NCI-H1092 (cell line): ENCODE measurements at regions not wholly inside any gene's neighbourhood (a gene's known extent, or its start where the extent isn't known, plus 50 kb on each side); places are given as distances from the start of the nearest gene placed in this dataset.
"Not testable (repeated sequence)": the region's sequence is repeated elsewhere in the genome, so short reads cannot be mapped to it uniquely, and the experiment has no call there.

Experiments used
- DNase-seq: peaks from one replicate; lab custom pipeline; 2025; lab: John Stamatoyannopoulos, UW

DNA sequence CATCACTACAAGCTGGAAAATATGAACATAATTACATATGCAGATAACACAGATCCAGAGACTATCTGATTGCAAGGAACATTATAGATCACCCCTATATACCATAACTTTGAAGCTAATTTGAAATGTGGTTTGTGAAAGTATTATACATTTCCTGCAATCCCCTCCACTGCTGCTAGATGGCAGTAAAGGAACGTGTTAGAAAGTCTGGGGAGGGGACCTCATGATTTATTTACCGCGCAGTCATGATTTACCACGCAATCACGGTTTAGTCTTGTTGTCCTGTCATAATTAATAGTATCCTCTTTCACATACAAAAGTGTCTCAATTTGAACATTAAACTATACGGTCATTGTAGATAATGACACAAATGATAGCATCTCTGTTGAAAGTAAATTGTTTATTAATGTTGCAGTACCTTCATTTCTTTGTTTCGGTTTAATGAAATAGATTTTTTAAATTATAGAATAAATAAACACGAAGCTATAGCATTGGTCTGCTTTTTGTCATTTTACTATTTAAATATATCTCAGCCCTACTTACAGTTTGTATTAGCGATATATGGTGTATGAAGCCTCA is 145.3 kb upstream of the PRSS1 start:
- DNase-seq: peak; percentile 34

GRCh38 chr7:142602756-142603155 is 146.5 kb upstream of the PRSS1 start:
- no peak for DNase-seq

DNA sequence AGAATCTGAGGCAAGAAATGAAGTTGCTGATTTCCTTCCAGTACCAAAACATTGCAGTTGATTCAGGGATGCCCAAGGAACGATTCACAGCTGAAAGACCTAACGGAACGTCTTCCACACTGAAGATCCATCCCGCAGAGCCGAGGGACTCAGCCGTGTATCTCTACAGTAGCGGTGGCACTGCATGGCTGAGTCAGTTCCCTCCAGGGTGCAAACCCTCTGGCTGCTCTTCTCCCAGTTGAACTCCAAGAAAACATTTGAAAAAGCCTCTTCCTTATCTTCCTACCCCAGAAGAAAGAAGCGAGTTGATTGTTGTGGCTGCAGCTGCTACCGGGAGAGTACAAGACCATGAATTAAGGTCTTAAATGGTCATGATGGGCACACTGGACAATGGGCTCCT is 147.1 kb upstream of the PRSS1 start:
- DNase-seq: no peak

DNA sequence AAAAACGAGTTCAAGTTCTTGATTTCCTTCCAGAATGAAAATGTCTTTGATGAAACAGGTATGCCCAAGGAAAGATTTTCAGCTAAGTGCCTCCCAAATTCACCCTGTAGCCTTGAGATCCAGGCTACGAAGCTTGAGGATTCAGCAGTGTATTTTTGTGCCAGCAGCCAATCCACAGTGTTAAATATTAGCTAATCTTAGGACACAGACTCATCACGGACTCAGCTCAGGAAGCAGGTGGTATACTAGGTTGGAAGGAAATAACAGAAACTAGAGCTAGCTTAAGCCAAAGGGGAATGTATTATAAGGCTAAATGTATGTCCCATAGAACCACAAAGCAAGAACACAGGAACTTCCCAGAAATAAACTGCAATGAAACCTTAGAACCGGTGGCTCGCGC is 151.0 kb upstream of the PRSS1 start:
- no peak for DNase-seq

DNA sequence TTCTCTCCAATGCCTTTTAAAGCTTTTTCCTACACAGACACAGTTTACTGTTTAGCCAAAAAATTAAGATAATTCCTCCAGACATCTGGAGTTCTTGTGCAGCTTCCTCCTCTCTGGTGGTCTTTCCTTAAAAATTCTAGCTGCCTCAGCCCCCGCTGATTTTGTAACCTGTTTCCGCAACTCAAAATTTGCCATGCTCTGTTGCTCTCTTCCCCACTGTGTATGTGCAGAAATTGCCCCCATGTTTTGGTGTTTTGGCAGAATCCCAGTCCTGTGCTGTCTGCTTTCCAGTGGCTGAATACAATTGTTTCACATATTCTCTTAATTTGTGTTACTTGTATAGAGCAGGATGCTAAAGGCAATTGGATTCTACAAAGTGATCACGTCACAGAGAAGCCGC is 151.7 kb upstream of the PRSS1 start:
- no peak for DNase-seq

DNA sequence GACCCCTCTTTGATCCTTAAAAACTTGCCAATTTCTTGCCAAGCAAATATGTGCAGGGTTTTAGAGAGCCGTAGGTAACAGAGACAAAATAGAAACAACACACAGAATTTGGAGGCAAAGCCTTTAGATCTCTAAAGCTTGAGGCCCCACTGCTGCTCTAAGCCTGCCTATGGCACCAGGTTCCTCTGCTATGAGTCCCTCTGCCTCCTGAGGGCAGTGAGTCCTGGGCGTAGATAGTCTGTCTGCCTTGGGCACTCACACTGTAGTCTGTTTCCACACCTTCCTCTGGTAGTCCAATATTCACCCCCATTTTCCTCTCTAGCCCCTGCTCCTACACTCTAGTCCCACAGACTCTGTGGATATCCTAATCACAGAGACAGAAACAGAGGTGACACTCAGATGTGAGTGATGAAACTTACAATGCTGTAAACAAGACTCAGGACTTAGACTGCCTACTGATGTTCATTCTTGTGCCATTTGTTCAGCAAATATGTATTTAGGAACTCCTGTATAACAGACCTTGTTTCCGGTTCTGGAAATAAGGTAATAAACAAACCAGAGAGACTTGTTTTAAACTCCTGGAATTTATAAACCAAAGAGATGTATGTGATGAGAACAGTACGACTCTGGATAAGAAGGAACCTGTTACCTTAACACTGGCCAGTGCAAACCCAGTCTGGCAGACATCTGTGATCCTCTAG is 153.3 kb upstream of the PRSS1 start:
- DNase-seq: no peak

- no peak for DNase-seq
These were observed 155.2 kb upstream of the PRSS1 start for GRCh38 chr7:142594078-142594477.

GRCh38 chr7:142593106-142593505 is 156.2 kb upstream of the PRSS1 start:
- DNase-seq: no peak

- no peak for DNase-seq
These were observed 156.6 kb upstream of the PRSS1 start for GRCh38 chr7:142592664-142593063.

GRCh38 chr7:142592231-142592630 is 157.0 kb upstream of the PRSS1 start:
- no peak for DNase-seq

- DNase-seq: no peak
These were observed 158.3 kb upstream of the PRSS1 start for GRCh38 chr7:142590830-142591457.

GRCh38 chr7:142590077-142590476 is 159.2 kb upstream of the PRSS1 start:
- DNase-seq: no peak

DNA sequence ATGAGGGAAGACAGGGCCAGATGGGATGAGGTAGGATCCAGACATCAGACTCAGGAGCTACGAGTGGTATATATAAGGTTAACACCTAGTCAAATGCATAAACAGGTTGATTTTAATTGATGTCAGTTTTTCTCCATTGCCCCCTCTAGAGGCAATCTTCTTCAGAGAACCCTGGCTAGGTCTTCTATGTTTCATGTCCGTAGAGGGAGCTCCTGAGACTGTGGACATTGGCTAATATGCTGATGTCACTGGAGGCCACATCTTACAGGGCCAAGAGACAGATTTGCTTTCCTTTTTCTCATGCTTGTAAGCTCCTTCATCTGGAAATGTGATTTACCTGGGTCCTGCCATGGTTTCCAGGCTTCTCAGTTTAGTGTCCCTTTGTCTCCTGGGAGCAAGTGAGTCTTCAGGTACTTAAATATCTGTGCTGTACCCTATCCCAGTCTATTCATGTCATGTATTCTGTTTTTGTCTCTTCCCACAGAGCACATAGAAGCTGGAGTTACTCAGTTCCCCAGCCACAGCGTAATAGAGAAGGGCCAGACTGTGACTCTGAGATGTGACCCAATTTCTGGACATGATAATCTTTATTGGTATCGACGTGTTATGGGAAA is 161.6 kb upstream of the PRSS1 start:
- DNase-seq: no peak

- no peak for DNase-seq
These were observed 162.7 kb upstream of the PRSS1 start for GRCh38 chr7:142586611-142587010.

GRCh38 chr7:142585425-142585824 is 163.8 kb upstream of the PRSS1 start:
- DNase-seq: no peak

DNA sequence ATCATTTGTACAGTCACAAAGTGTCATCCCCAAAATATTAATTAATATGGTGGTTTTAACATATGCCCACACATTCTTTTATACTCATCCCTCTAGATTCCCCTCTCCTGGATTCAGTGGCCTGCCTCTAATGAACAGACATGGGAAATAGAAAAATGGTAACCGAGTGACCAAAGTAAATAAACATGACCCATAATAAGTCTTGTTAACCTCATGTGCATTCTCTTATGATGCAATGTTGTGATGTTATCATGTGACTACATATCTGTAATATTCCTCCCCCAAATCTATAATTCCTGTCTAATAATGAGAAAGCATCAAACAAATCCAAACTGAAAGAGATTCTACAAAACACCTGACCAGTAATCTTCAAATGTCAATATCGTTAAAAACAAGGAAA is 164.5 kb upstream of the PRSS1 start:
- no peak for DNase-seq

GRCh38 chr7:142583446-142583845 is 165.8 kb upstream of the PRSS1 start:
- DNase-seq: no peak

DNA sequence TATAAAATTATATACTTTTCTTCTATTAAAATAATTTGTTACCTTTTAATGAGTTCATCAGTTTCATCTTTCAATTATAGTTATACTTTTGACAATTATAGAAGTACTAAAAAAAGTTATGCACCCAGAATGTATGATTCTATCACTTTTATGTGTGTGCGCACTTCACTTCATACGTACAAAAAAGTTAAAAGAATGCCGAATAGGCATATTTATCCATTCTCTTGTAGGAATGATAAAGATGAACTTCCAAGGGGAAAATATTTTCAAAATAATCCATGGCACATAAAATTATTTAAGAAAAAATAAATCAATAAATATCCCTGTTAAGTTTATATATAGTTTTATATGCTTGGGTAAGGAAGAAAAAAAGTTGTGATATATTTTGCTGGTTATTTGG is 166.9 kb upstream of the PRSS1 start:
- no peak for DNase-seq

DNA sequence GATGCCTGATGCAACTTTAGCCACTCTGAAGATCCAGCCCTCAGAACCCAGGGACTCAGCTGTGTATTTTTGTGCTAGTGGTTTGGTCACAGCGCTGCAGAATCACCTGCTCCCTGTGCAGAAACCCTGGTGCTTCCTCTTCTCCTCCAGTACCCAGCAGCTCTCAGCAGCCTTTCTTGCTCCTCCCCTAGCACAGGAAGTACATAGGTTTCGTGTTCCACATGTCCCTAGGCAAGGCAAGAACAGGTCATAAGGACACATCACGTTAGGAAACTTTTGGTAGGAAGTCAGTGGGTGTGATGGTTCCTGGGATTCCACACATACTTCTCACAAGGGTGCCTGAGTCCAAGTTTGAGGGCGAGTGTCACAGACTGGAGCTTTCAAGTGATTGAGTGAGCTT is 167.9 kb upstream of the PRSS1 start:
- no peak for DNase-seq

GRCh38 chr7:142579946-142580345 is 169.3 kb upstream of the PRSS1 start:
- no peak for DNase-seq

DNA sequence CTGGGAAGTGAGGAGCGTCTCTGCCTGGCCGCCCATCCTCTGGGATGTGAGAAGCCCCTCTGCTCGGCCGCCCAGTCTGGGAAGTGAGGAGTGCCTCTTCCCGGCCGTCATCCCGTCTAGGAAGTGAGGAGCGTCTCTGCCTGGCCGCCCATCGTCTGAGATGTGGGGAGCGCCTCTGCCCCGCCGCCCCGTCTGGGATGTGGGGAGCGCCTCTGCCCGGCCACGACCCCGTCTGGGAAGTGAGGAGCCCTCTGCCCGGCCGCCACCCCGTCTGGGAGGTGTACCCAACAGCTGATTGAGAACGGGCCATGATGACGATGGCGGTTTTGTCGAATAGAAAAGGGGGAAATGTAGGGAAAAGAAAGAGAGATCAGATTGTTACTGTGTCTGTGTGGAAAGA is 173.9 kb upstream of the PRSS1 start:
- DNase-seq: not testable (repeated sequence)

DNA sequence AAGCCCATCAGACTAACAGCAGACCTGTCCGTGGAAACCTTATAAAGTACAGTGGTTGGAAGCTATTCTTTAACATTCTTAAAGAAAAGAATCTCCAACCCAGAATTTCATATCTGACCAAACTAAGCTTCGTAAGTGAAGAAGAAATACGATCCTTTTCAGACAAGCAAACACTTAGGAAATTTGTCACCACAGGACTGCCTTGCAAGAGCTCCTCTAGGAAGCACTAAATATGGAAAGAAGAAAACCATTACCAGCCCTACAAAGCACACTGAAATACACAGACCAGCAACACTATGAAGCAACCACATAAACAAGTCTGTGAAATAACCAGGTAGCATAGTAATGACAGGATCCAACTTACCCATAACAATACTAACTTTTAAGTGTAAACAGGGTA is 177.7 kb upstream of the PRSS1 start:
- DNase-seq: no peak

DNA sequence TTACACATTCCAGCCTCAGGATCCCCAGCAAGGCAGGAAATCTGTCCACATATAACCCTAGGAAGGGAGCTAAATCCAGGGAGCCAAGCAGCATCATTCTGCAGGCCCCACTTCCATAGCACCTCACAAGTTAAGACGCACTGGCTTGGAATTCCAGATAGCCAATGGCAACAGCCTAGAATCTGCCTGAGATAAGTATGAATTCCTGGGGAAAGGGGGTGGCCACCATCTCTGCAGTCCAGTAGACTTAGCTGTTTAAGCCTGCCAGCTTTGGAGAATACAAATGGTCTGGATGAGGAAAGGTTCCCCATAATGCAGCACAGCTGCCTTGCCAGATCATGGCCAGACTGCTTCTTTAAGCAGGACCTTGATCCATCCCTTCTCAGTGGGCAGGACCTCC is 179.4 kb upstream of the PRSS1 start:
- DNase-seq: no peak
